GM23338 (cell line): ENCODE measurements at regions not wholly inside any gene's neighbourhood (a gene's known extent, or its start where the extent isn't known, plus 50 kb on each side); places are given as distances from the start of the nearest gene placed in this dataset.

Experiments used
- ATAC-seq: fragments of 200-7000 bp; cut with Tn5 transposase; 3 replicates; pipeline ENCODE4 v1.9.1; 2020
- DNase-seq: peaks from one replicate; pipeline ENCODE4 v3.0.0-alpha.2; 2015; ENCODE audit warnings: low spot score
- H2AFZ ChIP-seq: fragments of 200-600 bp; sonication (generic); 2 replicates; pipeline ENCODE4 v1.8.0; 2016; ENCODE audit warnings: antibody characterized with exemption, mild to moderate bottlenecking, moderate library complexity
- H3F3A ChIP-seq: fragments of 200-600 bp; sonication (generic); replicated peaks from 2 replicates; pipeline ENCODE4 v1.8.0; 2017; ENCODE audit warnings: antibody characterized with exemption, mixed run types, low read depth
- H3K27ac ChIP-seq: fragments of 200-600 bp; sonication (generic); 2 replicates; pipeline ENCODE4 v1.6.1; 2016; ENCODE audit warnings: low read depth
- H3K27me3 ChIP-seq: fragments of 200-600 bp; sonication (generic); 2 replicates; pipeline ENCODE4 v1.8.0; 2016; ENCODE audit warnings: mild to moderate bottlenecking, mixed run types, moderate library complexity; ENCODE audit not compliant: insufficient read depth
- H3K36me3 ChIP-seq: fragments of 200-600 bp; sonication (generic); 2 replicates; pipeline ENCODE4 v1.8.0; 2016; ENCODE audit warnings: mild to moderate bottlenecking; ENCODE audit not compliant: insufficient read depth
- H3K4me1 ChIP-seq: fragments of 200-600 bp; sonication (generic); 2 replicates; pipeline ENCODE4 v1.8.0; 2016; ENCODE audit warnings: mild to moderate bottlenecking, moderate library complexity; ENCODE audit not compliant: insufficient read depth
- H3K4me2 ChIP-seq: fragments of 200-600 bp; sonication (generic); 2 replicates; pipeline ENCODE4 v1.7.1; 2017; ENCODE audit warnings: mixed run types
- H3K4me3 ChIP-seq: fragments of 200-600 bp; sonication (generic); 2 replicates; pipeline ENCODE4 v1.6.1; 2016; ENCODE audit warnings: mixed run types
- H3K79me2 ChIP-seq: fragments of 200-600 bp; sonication (generic); replicated peaks from 2 replicates; pipeline ENCODE4 v1.8.0; 2017; ENCODE audit warnings: mild to moderate bottlenecking; ENCODE audit not compliant: insufficient read depth
- H3K9me2 ChIP-seq: fragments of 200-600 bp; sonication (generic); 2 replicates; pipeline ENCODE4 v1.8.0; 2017; ENCODE audit not compliant: insufficient read depth
- H4K20me1 ChIP-seq: fragments of 200-600 bp; sonication (generic); replicated peaks from 2 replicates; pipeline ENCODE4 v1.8.0; 2017; ENCODE audit warnings: mild to moderate bottlenecking; ENCODE audit not compliant: insufficient read depth
- H3K27ac Mint-ChIP-seq: 2 replicates; pipeline ENCODE4 v1.8.0; 2020; ENCODE audit warnings: inconsistent platforms, mild to moderate bottlenecking, moderate library complexity, mixed read lengths
- H3K27me3 Mint-ChIP-seq: 3 replicates; pipeline ENCODE4 v1.8.0; 2022; ENCODE audit warnings: low read depth, mild to moderate bottlenecking, moderate library complexity, mixed read lengths, inconsistent platforms; ENCODE audit not compliant: insufficient read depth, poor library complexity
- H3K36me3 Mint-ChIP-seq: 3 replicates; pipeline ENCODE4 v1.8.0; 2021; ENCODE audit warnings: low read depth, mild to moderate bottlenecking, inconsistent platforms, moderate library complexity, mixed read lengths
- H3K4me1 Mint-ChIP-seq: 3 replicates; pipeline ENCODE4 v1.8.0; 2020; ENCODE audit warnings: mild to moderate bottlenecking, inconsistent platforms, mixed read lengths
- H3K4me3 Mint-ChIP-seq: 3 replicates; pipeline ENCODE4 v1.8.0; 2021; ENCODE audit warnings: moderate library complexity, mild to moderate bottlenecking, inconsistent platforms, mixed read lengths
- H3K9me3 Mint-ChIP-seq: 3 replicates; pipeline ENCODE4 v1.8.0; 2020; ENCODE audit warnings: moderate library complexity, mild to moderate bottlenecking, inconsistent platforms, mixed read lengths
- CREB1 ChIP-seq: fragments of 250-450 bp; sonication (Bioruptor Pico); IDR thresholded peaks from 2 replicates; pipeline ENCODE4 v1.5.0; 2020; ENCODE audit warnings: low read depth, mild to moderate bottlenecking, moderate library complexity
- CTCF ChIP-seq, 2 experiments: fragments of 200-600 bp in 1 of 2; sonication (generic) in 1 of 2; conservative IDR thresholded peaks; 2 replicates each; pipeline versions ENCODE4 v1.5.1 to v1.6.1; 2016 to 2017; ENCODE audit warnings: antibody characterized with exemption in 2 of 2, low read depth in 2 of 2, mild to moderate bottlenecking in 2 of 2, moderate library complexity in 1 of 2
- ETS1 ChIP-seq: IDR thresholded peaks from 2 replicates; pipeline ENCODE4 v1.6.1; 2016; ENCODE audit warnings: antibody characterized with exemption
- EZH2 ChIP-seq: fragments of 200-600 bp; sonication (generic); IDR thresholded peaks from one replicate; pipeline ENCODE4 v1.8.0; 2017; ENCODE audit warnings: antibody characterized with exemption, mild to moderate bottlenecking, low read depth; ENCODE audit not compliant: unreplicated experiment
- EZH2phosphoT487 ChIP-seq: fragments of 200-600 bp; sonication (generic); IDR thresholded peaks from one replicate; pipeline ENCODE4 v1.8.1; 2018; ENCODE audit warnings: antibody characterized with exemption; ENCODE audit not compliant: unreplicated experiment
- JUNB ChIP-seq: IDR thresholded peaks from one replicate; pipeline ENCODE4 v1.6.1; 2016; ENCODE audit warnings: antibody characterized with exemption; ENCODE audit not compliant: unreplicated experiment
- NANOG ChIP-seq: IDR thresholded peaks from 2 replicates; pipeline ENCODE4 v1.6.1; 2016; ENCODE audit warnings: antibody characterized with exemption, borderline replicate concordance
- POLR2AphosphoS5 ChIP-seq: IDR thresholded peaks from 2 replicates; pipeline ENCODE4 v1.6.1; 2016; ENCODE audit warnings: antibody characterized with exemption, low read depth
- STAT1 ChIP-seq: IDR thresholded peaks from one replicate; pipeline ENCODE4 v1.6.1; 2016; ENCODE audit warnings: antibody characterized with exemption; ENCODE audit not compliant: unreplicated experiment
- ZNF114 ChIP-seq: fragments of 250-450 bp; sonication (Bioruptor Pico); IDR thresholded peaks from 2 replicates; pipeline ENCODE4 v1.5.0; 2020; ENCODE audit warnings: mild to moderate bottlenecking, moderate library complexity
- ZNF331 ChIP-seq: fragments of 250-450 bp; sonication (Bioruptor Pico); IDR thresholded peaks from 2 replicates; pipeline ENCODE4 v1.5.0; 2020; ENCODE audit warnings: low read depth, mild to moderate bottlenecking, moderate library complexity
- ZNF462 ChIP-seq: fragments of 250-450 bp; sonication (Bioruptor Pico); IDR thresholded peaks from 2 replicates; pipeline ENCODE4 v1.5.0; 2020; ENCODE audit warnings: mild to moderate bottlenecking, moderate library complexity
- TF ChIP-seq, protein P1 (sequence below): IDR thresholded peaks from one replicate; pipeline ENCODE4 v1.6.1; 2018; ENCODE audit warnings: antibody characterized with exemption; ENCODE audit not compliant: unreplicated experiment

DNA sequence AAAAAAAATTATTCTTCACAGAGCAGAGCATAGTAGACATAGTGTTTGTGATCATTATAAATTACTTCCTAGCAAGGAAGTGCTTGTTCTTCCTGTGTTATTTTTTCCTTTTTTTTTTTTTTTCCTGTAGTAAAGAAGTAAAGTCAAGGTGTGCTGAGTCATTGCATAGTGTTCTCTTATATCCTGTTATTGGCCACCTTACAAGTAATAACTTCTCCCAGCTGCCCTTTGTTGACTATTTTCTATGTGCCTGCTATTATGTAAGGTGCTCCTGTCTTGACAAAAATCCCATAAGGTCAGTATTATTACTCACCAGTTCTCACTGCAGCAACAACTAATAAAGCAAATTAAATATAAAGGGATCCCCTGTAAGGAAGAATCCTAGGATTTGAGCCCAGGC lies 195.3 kb downstream of the GJA1 start:
- TF ChIP-seq STAT1 = no peak
- TF ChIP-seq NANOG = no peak
- TF ChIP-seq ETS1 = no peak
- no peak for TF ChIP-seq ZNF114
- no peak for TF ChIP-seq CREB1 (CRISPR knock-in tag)
- no peak for TF ChIP-seq JUNB
- no peak for TF ChIP-seq CTCF (conservative IDR thresholded peaks at IDR 0.05; ENCODE audit: low read depth in 2 of 2)
- TF ChIP-seq ZNF331 (CRISPR knock-in tag) = no peak
- TF ChIP-seq, protein P1, sequence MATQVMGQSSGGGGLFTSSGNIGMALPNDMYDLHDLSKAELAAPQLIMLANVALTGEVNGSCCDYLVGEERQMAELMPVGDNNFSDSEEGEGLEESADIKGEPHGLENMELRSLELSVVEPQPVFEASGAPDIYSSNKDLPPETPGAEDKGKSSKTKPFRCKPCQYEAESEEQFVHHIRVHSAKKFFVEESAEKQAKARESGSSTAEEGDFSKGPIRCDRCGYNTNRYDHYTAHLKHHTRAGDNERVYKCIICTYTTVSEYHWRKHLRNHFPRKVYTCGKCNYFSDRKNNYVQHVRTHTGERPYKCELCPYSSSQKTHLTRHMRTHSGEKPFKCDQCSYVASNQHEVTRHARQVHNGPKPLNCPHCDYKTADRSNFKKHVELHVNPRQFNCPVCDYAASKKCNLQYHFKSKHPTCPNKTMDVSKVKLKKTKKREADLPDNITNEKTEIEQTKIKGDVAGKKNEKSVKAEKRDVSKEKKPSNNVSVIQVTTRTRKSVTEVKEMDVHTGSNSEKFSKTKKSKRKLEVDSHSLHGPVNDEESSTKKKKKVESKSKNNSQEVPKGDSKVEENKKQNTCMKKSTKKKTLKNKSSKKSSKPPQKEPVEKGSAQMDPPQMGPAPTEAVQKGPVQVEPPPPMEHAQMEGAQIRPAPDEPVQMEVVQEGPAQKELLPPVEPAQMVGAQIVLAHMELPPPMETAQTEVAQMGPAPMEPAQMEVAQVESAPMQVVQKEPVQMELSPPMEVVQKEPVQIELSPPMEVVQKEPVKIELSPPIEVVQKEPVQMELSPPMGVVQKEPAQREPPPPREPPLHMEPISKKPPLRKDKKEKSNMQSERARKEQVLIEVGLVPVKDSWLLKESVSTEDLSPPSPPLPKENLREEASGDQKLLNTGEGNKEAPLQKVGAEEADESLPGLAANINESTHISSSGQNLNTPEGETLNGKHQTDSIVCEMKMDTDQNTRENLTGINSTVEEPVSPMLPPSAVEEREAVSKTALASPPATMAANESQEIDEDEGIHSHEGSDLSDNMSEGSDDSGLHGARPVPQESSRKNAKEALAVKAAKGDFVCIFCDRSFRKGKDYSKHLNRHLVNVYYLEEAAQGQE = no peak
- TF ChIP-seq ZNF462 = no peak
- no peak for TF ChIP-seq POLR2AphosphoS5
- no peak for TF ChIP-seq EZH2
- no peak for TF ChIP-seq EZH2phosphoT487
- H3K79me2 ChIP-seq = no peaks in the 10 kb centered on the region
- H3K27ac ChIP-seq = no peak overlapping the region
- DNase-seq (no peak), ATAC-seq (no peak)
- H3K9me2 ChIP-seq = no peaks in the 10 kb centered on the region
- no peak overlapping the region for H2AFZ ChIP-seq
- Mint-ChIP-seq H3K9me3 (peaks cover 93% of the 10 kb centered on the region), H3K27ac (no peak overlapping the region), H3K27me3 (peaks cover 4% of the 10 kb centered on the region), H3K36me3 (peaks cover 89% of the 10 kb centered on the region), H3K4me1 (no peaks in the 10 kb centered on the region), H3K4me3 (no peak overlapping the region)
- no peaks in the 10 kb centered on the region for H3F3A ChIP-seq
- no peaks in the 10 kb centered on the region for H3K27me3 ChIP-seq
- H3K4me1 ChIP-seq = no peaks in the 10 kb centered on the region
- H4K20me1 ChIP-seq = no peaks in the 10 kb centered on the region
- H3K36me3 ChIP-seq = peaks cover 70% of the 10 kb centered on the region
- H3K4me2 ChIP-seq = no peak overlapping the region
- no peak overlapping the region for H3K4me3 ChIP-seq
